Mononuclear cell (primary cell): ENCODE measurements at regions not wholly inside any gene's neighbourhood (a gene's known extent, or its start where the extent isn't known, plus 50 kb on each side); places are given as distances from the start of the nearest gene placed in this dataset.

Experiments used
- H3K27me3 ChIP-seq: 2 replicates; pipeline ENCODE4 v1.6.0; 2011; ENCODE audit warnings: low read length, control low read depth; ENCODE audit not compliant: insufficient read depth
- H3K4me1 ChIP-seq: 2 replicates; pipeline ENCODE4 v1.5.1; 2011; ENCODE audit warnings: mild to moderate bottlenecking, low read length, control low read depth; ENCODE audit not compliant: insufficient read depth
- H3K4me3 ChIP-seq: 2 replicates; pipeline ENCODE4 v1.5.1; 2011; ENCODE audit warnings: mild to moderate bottlenecking, low read length, moderate library complexity
- H3K9me3 ChIP-seq: 2 replicates; pipeline ENCODE4 v1.5.1; 2011; ENCODE audit warnings: low read depth, mild to moderate bottlenecking, control low read depth, low read length

DNA sequence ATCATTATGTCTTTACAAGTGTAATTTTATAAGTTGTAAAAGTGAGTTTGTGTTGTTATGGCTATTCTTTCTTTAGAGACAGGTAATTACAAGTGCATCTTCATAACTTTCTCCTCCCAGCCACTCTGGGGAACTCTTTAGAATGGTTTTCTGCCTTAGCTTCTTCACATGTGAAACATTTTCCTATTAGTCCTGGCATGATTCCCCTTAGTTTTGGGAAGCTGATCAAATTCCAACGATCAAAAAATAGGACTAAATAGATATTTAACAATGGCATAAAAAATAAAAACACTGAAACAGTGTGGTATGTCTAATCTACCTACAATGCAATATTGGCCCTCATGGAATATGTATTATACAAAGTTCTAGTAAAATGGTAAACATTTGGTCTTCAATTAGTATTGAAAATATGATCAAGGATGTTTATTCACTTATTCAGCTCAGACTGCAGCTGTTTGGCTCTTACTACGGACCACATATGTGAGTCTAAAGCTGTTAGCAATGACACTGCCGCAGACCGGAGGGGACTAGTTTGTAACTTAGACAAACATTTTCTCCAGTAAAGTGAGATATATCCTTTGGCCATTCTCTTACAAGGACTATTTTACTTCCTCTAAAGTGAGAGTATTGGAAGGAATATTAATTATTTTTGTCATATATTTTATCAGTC is 890.8 kb upstream of the USP15 start:
- Histone ChIP-seq H3K9me3 (no peaks in the 10 kb centered on the region), H3K4me1 (no peaks in the 10 kb centered on the region), H3K4me3 (no peak overlapping the region), H3K27me3 (no peaks in the 10 kb centered on the region)

- no peaks in the 10 kb centered on the region for H3K4me1 ChIP-seq
- H3K4me3 ChIP-seq, result no peak overlapping the region
- H3K27me3 ChIP-seq, result no peaks in the 10 kb centered on the region
- peaks cover 5% of the 10 kb centered on the region for H3K9me3 ChIP-seq
Measured at GRCh38 chr12:61384511-61384910, 875.7 kb upstream of the USP15 start.

DNA sequence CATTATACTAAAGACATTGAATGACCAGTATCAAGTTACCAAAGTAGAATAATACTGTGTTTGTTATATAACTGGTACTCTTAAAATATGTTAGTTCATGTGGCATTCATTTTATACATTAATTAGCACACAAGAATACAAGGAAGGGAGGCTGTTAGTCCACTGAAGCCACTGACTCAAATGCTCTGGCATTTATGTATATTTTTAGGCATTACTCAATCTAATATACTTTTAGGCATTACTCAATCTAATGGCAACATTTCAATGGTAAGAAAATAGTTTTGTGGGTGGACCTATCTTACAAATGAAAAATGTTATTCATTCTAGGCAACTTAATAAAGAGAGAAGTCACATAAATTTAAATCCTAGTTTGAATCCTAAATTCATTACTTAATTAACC is 874.4 kb upstream of the USP15 start:
- no peak overlapping the region for H3K4me3 ChIP-seq
- H3K9me3 ChIP-seq, result peaks cover 5% of the 10 kb centered on the region
- H3K4me1 ChIP-seq, result no peaks in the 10 kb centered on the region
- no peaks in the 10 kb centered on the region for H3K27me3 ChIP-seq

GRCh38 chr12:61397668-61398067 is 862.5 kb upstream of the USP15 start:
- Histone ChIP-seq H3K4me1 (no peaks in the 10 kb centered on the region), H3K9me3 (no peaks in the 10 kb centered on the region), H3K4me3 (no peak overlapping the region), H3K27me3 (no peaks in the 10 kb centered on the region)

- no peak overlapping the region for H3K4me3 ChIP-seq
- H3K27me3 ChIP-seq, result no peaks in the 10 kb centered on the region
- H3K9me3 ChIP-seq, result no peaks in the 10 kb centered on the region
- H3K4me1 ChIP-seq, result no peaks in the 10 kb centered on the region
Measured at GRCh38 chr12:61412201-61412600, 848.0 kb upstream of the USP15 start.

- Histone ChIP-seq H3K27me3 (no peaks in the 10 kb centered on the region), H3K4me1 (no peaks in the 10 kb centered on the region), H3K9me3 (no peaks in the 10 kb centered on the region), H3K4me3 (no peak overlapping the region)
Measured at GRCh38 chr12:61414470-61414869, 845.7 kb upstream of the USP15 start.

- H3K27me3 ChIP-seq, result no peaks in the 10 kb centered on the region
- H3K4me1 ChIP-seq, result no peaks in the 10 kb centered on the region
- no peak overlapping the region for H3K4me3 ChIP-seq
- no peaks in the 10 kb centered on the region for H3K9me3 ChIP-seq
Measured at GRCh38 chr12:61422786-61423185, 837.4 kb upstream of the USP15 start.

DNA sequence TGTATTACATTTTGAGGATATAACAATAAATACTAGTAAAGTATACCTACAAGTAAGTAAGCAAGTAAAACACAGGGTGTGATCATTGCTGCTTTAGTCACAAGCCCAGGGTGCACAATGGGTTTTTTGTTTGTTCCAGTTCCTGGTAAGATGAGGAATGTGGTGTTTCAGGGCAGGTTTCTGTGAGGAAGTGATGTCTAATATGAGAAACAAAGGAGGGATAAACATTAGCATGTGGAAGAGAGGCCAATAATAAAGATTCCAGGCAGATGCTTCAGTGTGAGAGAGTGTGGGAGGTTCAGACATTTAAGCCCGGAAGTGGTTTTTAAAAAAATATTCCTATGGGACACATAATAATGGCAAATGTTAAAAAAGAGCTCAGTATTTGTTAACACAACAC is 808.1 kb upstream of the USP15 start:
- Histone ChIP-seq H3K9me3 (no peaks in the 10 kb centered on the region), H3K4me1 (no peaks in the 10 kb centered on the region), H3K27me3 (no peaks in the 10 kb centered on the region), H3K4me3 (no peak overlapping the region)

DNA sequence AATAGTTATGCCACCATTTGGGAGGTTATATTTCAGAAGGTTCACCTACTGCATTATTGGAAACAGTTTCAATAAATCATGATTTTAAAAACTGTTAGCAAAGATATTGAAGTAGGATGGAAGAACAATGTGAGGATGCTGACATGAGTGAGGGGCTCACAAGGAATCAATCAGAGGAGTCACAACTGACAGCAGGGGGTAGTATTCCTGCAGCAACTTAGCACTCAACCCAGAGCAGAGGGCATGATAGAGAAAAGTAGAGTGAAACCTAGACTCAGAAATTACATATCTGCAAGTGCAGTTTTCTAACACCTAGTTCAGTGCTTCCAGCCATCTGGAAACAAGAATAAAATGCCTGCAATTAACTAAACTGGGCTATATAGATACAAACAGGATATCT is 772.5 kb upstream of the USP15 start:
- no peak overlapping the region for H3K4me3 ChIP-seq
- H3K9me3 ChIP-seq, result no peaks in the 10 kb centered on the region
- H3K27me3 ChIP-seq, result no peaks in the 10 kb centered on the region
- H3K4me1 ChIP-seq, result no peaks in the 10 kb centered on the region

GRCh38 chr12:61490526-61491498 is 769.4 kb upstream of the USP15 start:
- H3K27me3 ChIP-seq, result no peaks in the 10 kb centered on the region
- no peaks in the 10 kb centered on the region for H3K9me3 ChIP-seq
- H3K4me3 ChIP-seq, result no peak overlapping the region
- H3K4me1 ChIP-seq, result no peaks in the 10 kb centered on the region

DNA sequence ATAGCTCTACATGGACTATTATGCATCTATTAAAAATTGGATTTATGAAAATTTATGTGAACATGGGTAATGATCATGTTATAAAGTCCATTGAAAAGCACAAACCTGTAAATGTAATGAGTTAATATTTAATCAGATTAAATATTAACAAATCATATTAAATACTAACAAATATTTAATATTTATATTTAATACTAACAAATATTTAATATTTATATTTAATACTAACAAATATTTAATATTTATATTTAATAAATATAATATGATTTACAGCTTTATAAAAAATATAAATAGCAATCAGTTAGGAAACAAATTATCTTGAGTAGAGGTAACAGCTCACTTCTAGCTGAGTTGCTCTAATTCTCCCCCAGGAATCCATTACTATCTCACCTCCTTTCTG is 758.0 kb upstream of the USP15 start:
- Histone ChIP-seq H3K4me3 (no peak overlapping the region), H3K4me1 (no peaks in the 10 kb centered on the region), H3K27me3 (no peaks in the 10 kb centered on the region), H3K9me3 (no peaks in the 10 kb centered on the region)

DNA sequence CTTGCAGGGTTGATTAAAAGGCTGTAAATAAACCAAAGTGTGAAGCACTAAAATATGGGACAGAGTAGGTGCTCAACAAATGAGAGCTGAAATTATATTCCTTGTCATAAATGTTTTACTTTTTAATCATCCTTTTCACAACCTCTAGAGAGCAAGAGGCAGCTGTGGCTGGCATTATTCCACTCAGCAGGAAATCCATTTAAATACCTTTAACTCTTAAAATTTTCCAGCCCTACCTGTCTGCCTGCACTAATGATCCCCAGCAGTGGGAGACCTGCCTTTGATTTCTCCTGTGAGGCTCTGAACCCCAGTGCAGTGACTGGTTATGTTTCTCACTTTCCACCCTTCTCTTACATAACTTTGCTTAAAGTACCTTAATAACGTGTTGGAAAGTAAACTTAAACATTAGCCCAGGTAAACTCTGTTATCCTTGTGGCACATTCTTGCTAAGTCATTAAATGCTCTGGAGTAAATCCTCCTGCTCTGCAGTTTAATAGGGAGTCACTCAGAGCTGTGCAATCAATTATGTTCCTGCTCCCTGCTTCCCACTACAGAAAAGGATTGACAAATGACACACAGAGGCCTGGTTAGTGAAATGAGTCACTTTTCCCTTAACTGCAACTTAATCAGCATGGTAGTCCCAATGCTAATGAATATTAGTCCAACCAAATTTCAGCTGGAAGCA is 755.7 kb upstream of the USP15 start:
- H3K4me3 ChIP-seq, result no peak overlapping the region

DNA sequence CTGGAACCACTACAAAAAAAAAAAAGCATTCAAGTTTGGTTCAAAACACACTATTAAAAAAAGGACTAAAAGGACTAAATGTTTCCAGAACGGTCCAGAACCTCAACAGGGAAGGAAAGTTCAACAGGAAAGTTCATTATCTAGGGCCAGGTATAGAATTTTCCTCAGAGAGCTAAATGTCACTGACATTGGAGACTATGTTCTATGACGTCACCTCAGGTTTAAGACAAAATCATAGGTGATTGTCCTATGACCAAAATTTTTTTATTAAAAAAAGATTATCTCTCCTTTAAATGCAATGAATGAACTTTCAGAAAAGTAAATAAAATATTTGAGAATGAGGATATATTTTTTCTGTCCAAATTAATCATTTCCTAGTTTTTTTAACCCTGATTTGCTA is 746.7 kb upstream of the USP15 start:
- no peak overlapping the region for H3K4me3 ChIP-seq

More for the DNA sequence above, 755.7 kb upstream of the USP15 start:
- Histone ChIP-seq H3K9me3 (no peaks in the 10 kb centered on the region), H3K4me1 (no peaks in the 10 kb centered on the region), H3K27me3 (no peaks in the 10 kb centered on the region)

DNA sequence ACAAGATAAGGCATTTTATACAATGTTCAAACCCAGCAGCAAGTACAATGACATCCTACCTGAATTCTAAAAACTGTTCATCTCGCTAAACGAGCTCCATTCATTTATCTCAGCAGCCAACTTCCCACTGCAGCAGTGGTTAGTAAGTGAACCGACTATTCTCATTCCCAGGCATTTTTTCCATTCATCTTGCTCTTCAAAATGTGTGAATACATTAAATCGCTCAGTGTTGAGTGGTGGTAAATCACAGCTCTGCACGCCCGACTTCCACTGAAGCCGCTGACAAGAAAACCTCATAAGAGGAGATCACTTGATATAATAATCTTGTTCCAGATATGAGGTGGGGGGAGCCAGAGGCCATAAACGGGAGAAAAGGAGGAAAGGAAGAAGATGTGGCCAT is 746.2 kb upstream of the USP15 start:
- H3K4me1 ChIP-seq, result no peaks in the 10 kb centered on the region
- no peaks in the 10 kb centered on the region for H3K27me3 ChIP-seq
- no peaks in the 10 kb centered on the region for H3K9me3 ChIP-seq
- no peak overlapping the region for H3K4me3 ChIP-seq

More for the DNA sequence above, 746.7 kb upstream of the USP15 start:
- H3K27me3 ChIP-seq, result no peaks in the 10 kb centered on the region
- H3K9me3 ChIP-seq, result no peaks in the 10 kb centered on the region
- H3K4me1 ChIP-seq, result no peaks in the 10 kb centered on the region

- Histone ChIP-seq H3K9me3 (no peaks in the 10 kb centered on the region), H3K27me3 (no peaks in the 10 kb centered on the region), H3K4me3 (no peak overlapping the region), H3K4me1 (no peaks in the 10 kb centered on the region)
Measured at GRCh38 chr12:61521258-61521657, 738.9 kb upstream of the USP15 start.
